ENCODE measurements at regions not wholly inside any gene's neighbourhood (a gene's known extent, or its start where the extent isn't known, plus 50 kb on each side); places are given as distances from the start of the nearest gene placed in this dataset.

GRCh38 chr20:58023781-58024180 lies 204.7 kb downstream of the ANKRD60 start:
- TF ChIP-seq POLR2A (IDR thresholded peaks at IDR 0.05): no peak
- TF ChIP-seq CTCF (IDR thresholded peaks at IDR 0.05 in 4 of 5, conservative IDR thresholded peaks at IDR 0.05 in 1 of 5): no peak
